H1 (cell line): ENCODE measurements at regions not wholly inside any gene's neighbourhood (a gene's known extent, or its start where the extent isn't known, plus 50 kb on each side); places are given as distances from the start of the nearest gene placed in this dataset.

Experiments
- FOSL1 ChIP-seq: IDR thresholded peaks from 2 replicates; pipeline ENCODE4 v1.6.1; 2011; ENCODE audit warnings: mild to moderate bottlenecking, low read depth, low read length, moderate library complexity; ENCODE audit not compliant: insufficient read depth
- GTF2F1 ChIP-seq: IDR thresholded peaks from 2 replicates; pipeline ENCODE4 v1.6.1; 2012; ENCODE audit warnings: low read depth, low read length, improper control_type of control experiment, borderline replicate concordance
- NRF1 ChIP-seq: IDR thresholded peaks from 2 replicates; pipeline ENCODE4 v1.6.1; 2011; ENCODE audit warnings: mild to moderate bottlenecking, low read depth, low read length, improper control_type of control experiment
- SP2 ChIP-seq: IDR thresholded peaks from 2 replicates; pipeline ENCODE4 v1.6.1; 2012; ENCODE audit warnings: mild to moderate bottlenecking, low read length, inconsistent platforms
- SP4 ChIP-seq: IDR thresholded peaks from 2 replicates; pipeline ENCODE4 v1.6.1; 2012; ENCODE audit warnings: low read length, inconsistent platforms
- YY1 ChIP-seq: IDR thresholded peaks from 2 replicates; pipeline ENCODE4 v1.6.1; 2011; ENCODE audit warnings: low read depth, mild to moderate bottlenecking, low read length

- no peak for TF ChIP-seq YY1
- no peak for TF ChIP-seq SP2
- no peak for TF ChIP-seq FOSL1
- TF ChIP-seq NRF1 = no peak
- TF ChIP-seq GTF2F1 = no peak
- no peak for TF ChIP-seq SP4
These were observed 1058.0 kb downstream of the KCNT2 start (continued) for GRCh38 chr1:195550071-195550862.
